ENCODE measurements at regions not wholly inside any gene's neighbourhood (a gene's known extent, or its start where the extent isn't known, plus 50 kb on each side); places are given as distances from the start of the nearest gene placed in this dataset.

DNA sequence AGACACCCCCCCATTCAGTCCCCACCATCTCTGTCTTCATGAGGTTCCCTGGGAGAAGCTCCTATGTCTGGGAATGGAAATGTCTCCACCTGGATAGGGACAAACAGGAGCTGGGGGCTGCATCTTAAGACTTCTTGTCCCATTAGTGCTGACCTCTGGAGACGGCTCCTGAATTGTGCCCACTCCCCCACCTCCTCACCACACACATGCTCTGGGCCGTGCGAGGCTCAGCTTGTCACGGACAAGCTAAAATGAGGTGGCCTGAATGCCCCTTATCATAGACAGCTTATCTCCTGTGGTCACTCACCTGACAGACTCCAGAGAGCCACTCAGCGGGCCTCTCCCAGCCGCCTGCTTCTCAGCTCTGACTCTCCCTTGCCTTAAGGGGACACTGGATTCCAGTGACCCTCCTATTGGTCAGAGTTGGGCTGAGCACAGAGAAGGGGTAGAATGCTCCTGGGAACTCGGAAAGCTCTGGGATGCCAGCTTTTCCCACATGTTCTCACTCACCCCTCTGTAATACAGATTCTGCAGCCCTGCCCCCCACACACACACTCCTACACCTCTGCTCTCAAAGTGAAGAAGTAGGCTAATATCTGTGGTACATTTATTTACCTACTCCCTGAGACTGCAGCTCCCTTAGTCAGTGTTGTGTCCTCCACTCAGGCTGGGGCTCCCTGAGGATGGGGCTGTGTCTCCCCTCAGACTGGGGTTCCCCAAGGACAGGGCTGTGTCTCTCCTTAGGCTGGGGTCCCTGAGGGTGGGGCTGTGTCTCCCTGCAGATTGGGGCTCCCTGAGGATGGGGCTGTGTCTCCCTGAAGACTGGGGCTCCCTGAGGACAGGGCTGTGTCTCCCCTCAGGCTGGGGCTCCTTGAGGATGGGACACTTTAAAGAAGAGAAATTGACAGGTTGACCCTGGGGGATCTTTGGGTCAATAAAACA is 167.5 kb downstream of the VEGFA start (continued):
- TF ChIP-seq ZNF23 (CRISPR knock-in tag; IDR thresholded peaks at IDR 0.05) (no peak), C11orf30 (IDR thresholded peaks at IDR 0.05; ENCODE audit: low read depth) (no peak), BCL6 (CRISPR knock-in tag; IDR thresholded peaks at IDR 0.05) (peak; percentile 72; the same call in 1 of the 2 replicates), KLF6 (CRISPR knock-in tag; IDR thresholded peaks at IDR 0.05; ENCODE audit: borderline replicate concordance) (0 out of 2 replicates have a peak, but pooled peaks have one; percentile 57), NCOA6 (IDR thresholded peaks at IDR 0.05) (no peak), TEAD1 (CRISPR knock-in tag; IDR thresholded peaks at IDR 0.05) (peak in 1 of 2 experiments; percentile 83; a peak in 2 of 4 replicates), HDAC6 (IDR thresholded peaks at IDR 0.05; ENCODE audit: low read depth, low read length) (no peak), ZBTB8A (IDR thresholded peaks at IDR 0.05; ENCODE audit: partially characterized antibody) (no peak), HNRNPH1 (optimal IDR thresholded peaks at IDR 0.05; ENCODE audit: low read depth, low read length) (no peak), ZNF830 (CRISPR knock-in tag; IDR thresholded peaks at IDR 0.05) (no peak; the same call in 1 of the 2 replicates), COPS2 (conservative IDR thresholded peaks at IDR 0.05) (no peak), SMC3 (conservative IDR thresholded peaks at IDR 0.05; ENCODE audit: insufficient read depth, low read depth, low read length) (no peak), PHB2 (IDR thresholded peaks at IDR 0.05; ENCODE audit: low read depth) (no peak), TEAD2 (tag; IDR thresholded peaks at IDR 0.05) (0 out of 2 replicates have a peak, but pooled peaks have one; percentile 9), SMAD1 (IDR thresholded peaks at IDR 0.05; ENCODE audit: low read depth, low read length, partially characterized antibody) (no peak), FOXA1 (IDR thresholded peaks at IDR 0.05; ENCODE audit: borderline replicate concordance) (no peak), CBFA2T2 (conservative IDR thresholded peaks at IDR 0.05) (no peak), CSDE1 (IDR thresholded peaks at IDR 0.05) (no peak), MYBL2 (IDR thresholded peaks at IDR 0.05; ENCODE audit: low read depth) (no peak), MYBL2 (CRISPR knock-in tag; IDR thresholded peaks at IDR 0.05; ENCODE audit: borderline replicate concordance) (no peak), ZNF184 (CRISPR knock-in tag; IDR thresholded peaks at IDR 0.05) (no peak)
- TF ChIP-seq, protein P1, sequence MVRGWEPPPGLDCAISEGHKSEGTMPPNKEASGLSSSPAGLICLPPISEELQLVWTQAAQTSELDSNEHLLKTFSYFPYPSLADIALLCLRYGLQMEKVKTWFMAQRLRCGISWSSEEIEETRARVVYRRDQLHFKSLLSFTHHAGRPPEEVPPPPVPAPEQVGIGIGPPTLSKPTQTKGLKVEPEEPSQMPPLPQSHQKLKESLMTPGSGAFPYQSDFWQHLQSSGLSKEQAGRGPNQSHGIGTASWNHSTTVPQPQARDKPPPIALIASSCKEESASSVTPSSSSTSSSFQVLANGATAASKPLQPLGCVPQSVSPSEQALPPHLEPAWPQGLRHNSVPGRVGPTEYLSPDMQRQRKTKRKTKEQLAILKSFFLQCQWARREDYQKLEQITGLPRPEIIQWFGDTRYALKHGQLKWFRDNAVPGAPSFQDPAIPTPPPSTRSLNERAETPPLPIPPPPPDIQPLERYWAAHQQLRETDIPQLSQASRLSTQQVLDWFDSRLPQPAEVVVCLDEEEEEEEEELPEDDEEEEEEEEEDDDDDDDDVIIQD (CRISPR knock-in tag; IDR thresholded peaks at IDR 0.05), result peak; percentile 85; the same call in 1 of the 2 replicates
- TF ChIP-seq, protein P2, sequence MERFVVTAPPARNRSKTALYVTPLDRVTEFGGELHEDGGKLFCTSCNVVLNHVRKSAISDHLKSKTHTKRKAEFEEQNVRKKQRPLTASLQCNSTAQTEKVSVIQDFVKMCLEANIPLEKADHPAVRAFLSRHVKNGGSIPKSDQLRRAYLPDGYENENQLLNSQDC (CRISPR knock-in tag; IDR thresholded peaks at IDR 0.05), result no peak
- TF ChIP-seq, protein P3, sequence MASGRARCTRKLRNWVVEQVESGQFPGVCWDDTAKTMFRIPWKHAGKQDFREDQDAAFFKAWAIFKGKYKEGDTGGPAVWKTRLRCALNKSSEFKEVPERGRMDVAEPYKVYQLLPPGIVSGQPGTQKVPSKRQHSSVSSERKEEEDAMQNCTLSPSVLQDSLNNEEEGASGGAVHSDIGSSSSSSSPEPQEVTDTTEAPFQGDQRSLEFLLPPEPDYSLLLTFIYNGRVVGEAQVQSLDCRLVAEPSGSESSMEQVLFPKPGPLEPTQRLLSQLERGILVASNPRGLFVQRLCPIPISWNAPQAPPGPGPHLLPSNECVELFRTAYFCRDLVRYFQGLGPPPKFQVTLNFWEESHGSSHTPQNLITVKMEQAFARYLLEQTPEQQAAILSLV (tag; IDR thresholded peaks at IDR 0.05), result no peak
- TF ChIP-seq, protein P4, sequence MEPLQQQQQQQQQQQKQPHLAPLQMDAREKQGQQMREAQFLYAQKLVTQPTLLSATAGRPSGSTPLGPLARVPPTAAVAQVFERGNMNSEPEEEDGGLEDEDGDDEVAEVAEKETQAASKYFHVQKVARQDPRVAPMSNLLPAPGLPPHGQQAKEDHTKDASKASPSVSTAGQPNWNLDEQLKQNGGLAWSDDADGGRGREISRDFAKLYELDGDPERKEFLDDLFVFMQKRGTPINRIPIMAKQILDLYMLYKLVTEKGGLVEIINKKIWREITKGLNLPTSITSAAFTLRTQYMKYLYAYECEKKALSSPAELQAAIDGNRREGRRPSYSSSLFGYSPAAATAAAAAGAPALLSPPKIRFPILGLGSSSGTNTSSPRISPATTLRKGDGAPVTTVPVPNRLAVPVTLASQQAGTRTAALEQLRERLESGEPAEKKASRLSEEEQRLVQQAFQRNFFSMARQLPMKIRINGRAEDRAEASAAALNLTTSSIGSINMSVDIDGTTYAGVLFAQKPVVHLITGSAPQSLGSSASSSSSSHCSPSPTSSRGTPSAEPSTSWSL (CRISPR knock-in tag; IDR thresholded peaks at IDR 0.05; ENCODE audit: borderline replicate concordance), result peak; percentile 4; the same call in 1 of the 2 replicates

Measured in K562 (cell line).